ENCODE measurements at regions not wholly inside any gene's neighbourhood (a gene's known extent, or its start where the extent isn't known, plus 50 kb on each side); places are given as distances from the start of the nearest gene placed in this dataset.

- DNase-seq = no peak
These were observed 731.1 kb upstream of the MAP3K7 start for GRCh38 chr6:91317984-91318383.

- DNase-seq = no peak
These were observed 730.5 kb upstream of the MAP3K7 start for GRCh38 chr6:91317247-91317835.

- no peak for DNase-seq
These were observed 723.3 kb upstream of the MAP3K7 start for GRCh38 chr6:91310178-91310577.

- no peak for DNase-seq
These were observed 718.9 kb upstream of the MAP3K7 start for GRCh38 chr6:91305755-91306154.

GRCh38 chr6:91304521-91304920 lies 717.6 kb upstream of the MAP3K7 start:
- DNase-seq = no peak

GRCh38 chr6:91303326-91303725 lies 716.5 kb upstream of the MAP3K7 start:
- DNase-seq = no peak

- peak; percentile 15 for DNase-seq
These were observed 712.9 kb upstream of the MAP3K7 start for GRCh38 chr6:91299544-91300491.

- DNase-seq = no peak
These were observed 711.8 kb upstream of the MAP3K7 start for GRCh38 chr6:91298543-91299145.

GRCh38 chr6:91293395-91293794 lies 706.5 kb upstream of the MAP3K7 start:
- DNase-seq = no peak

- no peak for DNase-seq
These were observed 704.2 kb upstream of the MAP3K7 start for GRCh38 chr6:91291071-91291470.

- DNase-seq = no peak
These were observed 701.9 kb upstream of the MAP3K7 start for GRCh38 chr6:91288741-91289140.

GRCh38 chr6:91281901-91282300 lies 695.0 kb upstream of the MAP3K7 start:
- no peak for DNase-seq

- DNase-seq = no peak
These were observed 693.6 kb upstream of the MAP3K7 start for GRCh38 chr6:91280494-91280830.

- no peak for DNase-seq
These were observed 693.0 kb upstream of the MAP3K7 start for GRCh38 chr6:91279740-91280493.

GRCh38 chr6:91278416-91278815 lies 691.5 kb upstream of the MAP3K7 start:
- no peak for DNase-seq

- DNase-seq = peak; percentile 1
These were observed 689.4 kb upstream of the MAP3K7 start for GRCh38 chr6:91276315-91276714.

GRCh38 chr6:91273729-91274128 lies 686.9 kb upstream of the MAP3K7 start:
- no peak for DNase-seq

- no peak for DNase-seq
These were observed 684.9 kb upstream of the MAP3K7 start for GRCh38 chr6:91271807-91272206.

GRCh38 chr6:91268941-91269340 lies 682.1 kb upstream of the MAP3K7 start:
- no peak for DNase-seq

GRCh38 chr6:91267246-91267645 lies 680.4 kb upstream of the MAP3K7 start:
- DNase-seq = no peak

GRCh38 chr6:91266156-91266555 lies 679.3 kb upstream of the MAP3K7 start:
- no peak for DNase-seq

GRCh38 chr6:91243436-91243835 lies 656.6 kb upstream of the MAP3K7 start:
- no peak for DNase-seq

- no peak for DNase-seq
These were observed 655.7 kb upstream of the MAP3K7 start for GRCh38 chr6:91242614-91242949.

Data from NCI-H510A treated with DMSO at 0.1 percent for 48 hours (cell line).